SU-DHL-6 (cell line): ENCODE measurements at regions not wholly inside any gene's neighbourhood (a gene's known extent, or its start where the extent isn't known, plus 50 kb on each side); places are given as distances from the start of the nearest gene placed in this dataset.

ENCODE experiments used
- CTCF ChIP-seq: fragments of 200-600 bp; sonication (generic); IDR thresholded peaks from one replicate; pipeline ENCODE4 v1.5.1; 2017; ENCODE audit warnings: antibody characterized with exemption, mild to moderate bottlenecking, low read length, moderate library complexity; ENCODE audit not compliant: insufficient read depth, poor library complexity, severe bottlenecking
- EZH2phosphoT487 ChIP-seq: fragments of 200-600 bp; sonication (generic), shearing (Covaris generic); conservative IDR thresholded peaks from 2 replicates; pipeline ENCODE4 v1.6.1; 2018; ENCODE audit warnings: mild to moderate bottlenecking, antibody characterized with exemption, low read length, moderate library complexity, mixed read lengths

DNA sequence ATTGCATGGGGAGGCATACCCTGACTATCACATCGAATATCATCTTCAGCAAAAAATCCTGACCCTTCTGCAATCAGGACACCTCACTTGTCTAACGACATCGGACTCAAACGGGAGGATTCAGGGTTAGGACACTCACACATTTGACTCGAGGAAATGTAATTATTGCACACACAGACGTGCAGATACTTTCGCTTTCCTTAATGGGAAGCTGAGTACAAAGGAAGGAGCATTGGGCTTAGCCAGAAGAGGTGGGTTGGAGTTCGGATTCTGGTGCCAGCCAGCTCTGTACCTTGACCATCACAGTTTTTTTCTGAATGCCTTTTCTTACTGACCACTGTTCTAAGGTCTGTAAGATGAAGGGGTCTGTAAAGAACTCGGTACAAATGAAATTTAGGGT lies 260.4 kb downstream of the GALC start:
- TF ChIP-seq CTCF (no peak), EZH2phosphoT487 (no peak)
